Uterus (tissue), 2 donors: ENCODE measurements at regions not wholly inside any gene's neighbourhood (a gene's known extent, or its start where the extent isn't known, plus 50 kb on each side); places are given as distances from the start of the nearest gene placed in this dataset.

Experiments
- POLR2A ChIP-seq, 2 donors: fragments of 450-650 bp; IDR thresholded peaks; one replicate each; pipeline ENCODE4 v1.6.1; 2016; ENCODE audit warnings: antibody characterized with exemption in 2 of 2, mild to moderate bottlenecking in 1 of 2, moderate library complexity in 1 of 2
- TF ChIP-seq, protein P1 (sequence below), 4 experiments: fragments of 200-600 bp in 2 of 4; fragments of 450-650 bp in 2 of 4; sonication (generic) in 2 of 4; IDR thresholded peaks; one replicate each; pipeline ENCODE4 v1.5.1; 2016 to 2019; ENCODE audit warnings: antibody characterized with exemption in 4 of 4, mild to moderate bottlenecking in 2 of 4, moderate library complexity in 1 of 4

DNA sequence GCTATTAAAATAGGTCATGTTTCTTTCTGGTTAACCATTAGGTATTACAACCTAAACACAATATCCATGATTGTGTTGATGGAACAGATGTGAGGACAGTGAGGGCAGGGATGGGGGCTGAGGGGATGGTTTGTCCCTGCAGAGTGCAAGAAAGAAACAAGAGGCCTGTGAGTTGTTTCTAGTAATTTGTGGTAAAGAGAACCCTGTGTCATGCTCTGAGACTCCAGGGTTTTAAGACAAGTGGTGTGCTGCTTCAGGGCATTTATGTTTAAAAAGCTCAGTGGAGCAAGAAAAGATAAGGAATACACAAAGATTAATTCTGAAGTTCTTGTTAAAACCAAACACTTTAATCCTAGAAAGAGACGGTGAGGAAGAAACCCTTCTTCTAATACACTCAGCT, 656.5 kb downstream of the TLE1 start:
- TF ChIP-seq, protein P1, sequence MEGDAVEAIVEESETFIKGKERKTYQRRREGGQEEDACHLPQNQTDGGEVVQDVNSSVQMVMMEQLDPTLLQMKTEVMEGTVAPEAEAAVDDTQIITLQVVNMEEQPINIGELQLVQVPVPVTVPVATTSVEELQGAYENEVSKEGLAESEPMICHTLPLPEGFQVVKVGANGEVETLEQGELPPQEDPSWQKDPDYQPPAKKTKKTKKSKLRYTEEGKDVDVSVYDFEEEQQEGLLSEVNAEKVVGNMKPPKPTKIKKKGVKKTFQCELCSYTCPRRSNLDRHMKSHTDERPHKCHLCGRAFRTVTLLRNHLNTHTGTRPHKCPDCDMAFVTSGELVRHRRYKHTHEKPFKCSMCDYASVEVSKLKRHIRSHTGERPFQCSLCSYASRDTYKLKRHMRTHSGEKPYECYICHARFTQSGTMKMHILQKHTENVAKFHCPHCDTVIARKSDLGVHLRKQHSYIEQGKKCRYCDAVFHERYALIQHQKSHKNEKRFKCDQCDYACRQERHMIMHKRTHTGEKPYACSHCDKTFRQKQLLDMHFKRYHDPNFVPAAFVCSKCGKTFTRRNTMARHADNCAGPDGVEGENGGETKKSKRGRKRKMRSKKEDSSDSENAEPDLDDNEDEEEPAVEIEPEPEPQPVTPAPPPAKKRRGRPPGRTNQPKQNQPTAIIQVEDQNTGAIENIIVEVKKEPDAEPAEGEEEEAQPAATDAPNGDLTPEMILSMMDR (IDR thresholded peaks at IDR 0.05), result no peak
- TF ChIP-seq POLR2A (IDR thresholded peaks at IDR 0.05), result no peak
